Vagina (tissue), 2 donors: ENCODE measurements at regions not wholly inside any gene's neighbourhood (a gene's known extent, or its start where the extent isn't known, plus 50 kb on each side); places are given as distances from the start of the nearest gene placed in this dataset.

Experiments
- DNase-seq, 2 donors: peaks; one replicate each; pipeline ENCODE4 v3.0.0-alpha.2; 2017; ENCODE audit errors: extremely low spot score in 2 of 2
- H3K27ac ChIP-seq: fragments of 200-600 bp; sonication (generic); one replicate; pipeline ENCODE4 v1.5.1; 2019
- H3K27me3 ChIP-seq: fragments of 200-600 bp; sonication (generic); one replicate; pipeline ENCODE4 v1.5.1; 2019
- H3K36me3 ChIP-seq, 2 donors: fragments of 200-600 bp; sonication (generic); one replicate each; pipeline ENCODE4 v1.5.1; 2017 to 2019
- H3K4me1 ChIP-seq: fragments of 200-600 bp; sonication (generic); one replicate; pipeline ENCODE4 v1.5.1; 2019
- H3K4me3 ChIP-seq, 2 donors: fragments of 200-600 bp; sonication (generic); 1 replicate in 1 of 2; 2 replicates in 1 of 2; pipeline ENCODE4 v1.5.1; 2016 to 2019
- H3K9me3 ChIP-seq: fragments of 200-600 bp; sonication (generic); one replicate; pipeline ENCODE4 v1.5.1; 2019
- POLR2A ChIP-seq, 2 donors: fragments of 450-650 bp; IDR thresholded peaks; one replicate each; pipeline ENCODE4 v1.6.1; 2017; ENCODE audit warnings: antibody characterized with exemption in 2 of 2, mild to moderate bottlenecking in 2 of 2, moderate library complexity in 2 of 2
- POLR2AphosphoS5 ChIP-seq, 2 donors: sonication (generic); formaldehyde crosslinking; IDR thresholded peaks; one replicate each; pipeline ENCODE4 v1.9.0; 2017; ENCODE audit warnings: antibody characterized with exemption in 2 of 2, mild to moderate bottlenecking in 2 of 2, low read depth in 1 of 2; ENCODE audit not compliant: insufficient read depth in 1 of 2
- intact Hi-C: fragments of 100-400 bp; cut with DNase I; formaldehyde crosslinking; loops from one replicate; pipeline ENCODE4 v1.15.1; 2023
- TF ChIP-seq, protein P1 (sequence below), 3 experiments: fragments of 450-650 bp in 2 of 3; fragments of 200-600 bp in 1 of 3; sonication (generic) in 1 of 3; IDR thresholded peaks; one replicate each; pipeline ENCODE4 v1.5.1; 2017 to 2019; ENCODE audit warnings: antibody characterized with exemption in 3 of 3, mild to moderate bottlenecking in 2 of 3, moderate library complexity in 2 of 3

DNA sequence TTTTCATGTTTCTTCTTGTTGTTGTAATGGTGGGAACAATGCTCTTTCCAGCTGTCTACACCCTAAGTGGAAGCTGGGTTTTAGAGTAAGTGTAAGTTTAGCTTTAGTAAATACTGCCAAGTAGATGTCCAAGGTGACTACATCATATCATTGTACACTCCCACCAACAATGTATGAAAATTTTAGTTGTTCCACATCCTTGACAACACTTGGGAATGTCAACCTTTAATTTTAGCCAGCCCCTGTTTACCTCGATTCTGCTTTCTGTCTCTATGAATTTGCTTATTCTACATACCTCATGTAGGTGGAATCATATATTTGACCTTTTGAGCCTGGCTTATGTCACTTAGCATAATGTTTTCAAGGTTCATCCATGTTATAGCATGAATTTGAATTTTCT is 93.0 kb downstream of the MTPAP start:
- Histone ChIP-seq H3K4me3 (no peak overlapping the region), H3K27me3 (no peaks in the 10 kb centered on the region), H3K27ac (no peak overlapping the region), H3K4me1 (no peaks in the 10 kb centered on the region), H3K9me3 (no peaks in the 10 kb centered on the region), H3K36me3 (no peaks in the 10 kb centered on the region)
- TF ChIP-seq POLR2AphosphoS5 (IDR thresholded peaks at IDR 0.05; ENCODE audit: insufficient read depth in 1 of 2, low read depth in 1 of 2) (no peak), POLR2A (IDR thresholded peaks at IDR 0.05) (no peak)
- TF ChIP-seq, protein P1, sequence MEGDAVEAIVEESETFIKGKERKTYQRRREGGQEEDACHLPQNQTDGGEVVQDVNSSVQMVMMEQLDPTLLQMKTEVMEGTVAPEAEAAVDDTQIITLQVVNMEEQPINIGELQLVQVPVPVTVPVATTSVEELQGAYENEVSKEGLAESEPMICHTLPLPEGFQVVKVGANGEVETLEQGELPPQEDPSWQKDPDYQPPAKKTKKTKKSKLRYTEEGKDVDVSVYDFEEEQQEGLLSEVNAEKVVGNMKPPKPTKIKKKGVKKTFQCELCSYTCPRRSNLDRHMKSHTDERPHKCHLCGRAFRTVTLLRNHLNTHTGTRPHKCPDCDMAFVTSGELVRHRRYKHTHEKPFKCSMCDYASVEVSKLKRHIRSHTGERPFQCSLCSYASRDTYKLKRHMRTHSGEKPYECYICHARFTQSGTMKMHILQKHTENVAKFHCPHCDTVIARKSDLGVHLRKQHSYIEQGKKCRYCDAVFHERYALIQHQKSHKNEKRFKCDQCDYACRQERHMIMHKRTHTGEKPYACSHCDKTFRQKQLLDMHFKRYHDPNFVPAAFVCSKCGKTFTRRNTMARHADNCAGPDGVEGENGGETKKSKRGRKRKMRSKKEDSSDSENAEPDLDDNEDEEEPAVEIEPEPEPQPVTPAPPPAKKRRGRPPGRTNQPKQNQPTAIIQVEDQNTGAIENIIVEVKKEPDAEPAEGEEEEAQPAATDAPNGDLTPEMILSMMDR (IDR thresholded peaks at IDR 0.05), result no peak
- DNase-seq, result no peak
- intact Hi-C loops, result loop anchor here (5.0 kb wide), 1 partner anchor 594 kb away; no protein-coding TSS in a partner anchor

DNA sequence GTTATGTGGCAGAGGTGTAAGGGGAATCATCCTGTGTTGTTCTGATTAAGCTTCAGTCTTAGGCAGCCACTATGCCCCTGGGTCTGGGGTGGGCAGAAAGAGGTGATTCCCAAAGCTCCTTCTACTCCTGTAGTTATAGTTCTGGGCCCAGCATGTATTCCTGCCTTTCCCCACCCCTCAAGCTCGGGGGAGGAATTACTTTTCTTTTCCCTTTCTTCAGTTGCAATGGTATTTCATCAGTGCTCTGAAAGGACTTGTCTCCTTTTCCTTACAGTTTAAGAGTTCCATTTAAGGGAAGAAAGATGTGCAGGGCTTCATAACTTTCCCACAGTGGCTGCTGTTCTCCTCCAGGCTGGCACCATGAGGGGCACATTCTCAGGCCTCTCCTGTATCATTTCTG is 94.2 kb downstream of the MTPAP start:
- Histone ChIP-seq H3K4me3 (no peak overlapping the region), H3K4me1 (no peaks in the 10 kb centered on the region), H3K27ac (no peak overlapping the region), H3K36me3 (no peaks in the 10 kb centered on the region), H3K9me3 (no peaks in the 10 kb centered on the region), H3K27me3 (no peaks in the 10 kb centered on the region)
- TF ChIP-seq POLR2AphosphoS5 (IDR thresholded peaks at IDR 0.05; ENCODE audit: insufficient read depth in 1 of 2, low read depth in 1 of 2) (no peak), POLR2A (IDR thresholded peaks at IDR 0.05) (no peak)
- TF ChIP-seq, protein P1 (IDR thresholded peaks at IDR 0.05), result no peak
- intact Hi-C loops, result loop anchor here (5.0 kb wide), 1 partner anchor 593 kb away; no protein-coding TSS in a partner anchor
- no peak for DNase-seq

GRCh38 chr10:30248728-30249127 is 100.3 kb downstream of the MTPAP start:
- no peak overlapping the region for H3K4me3 ChIP-seq
- no peak for DNase-seq
- no peak overlapping the region for H3K27ac ChIP-seq
- H3K27me3 ChIP-seq, result no peaks in the 10 kb centered on the region
- H3K4me1 ChIP-seq, result no peaks in the 10 kb centered on the region
- no peaks in the 10 kb centered on the region for H3K36me3 ChIP-seq
- TF ChIP-seq POLR2A (IDR thresholded peaks at IDR 0.05), result no peak
- TF ChIP-seq, protein P1 (IDR thresholded peaks at IDR 0.05), result no peak
- TF ChIP-seq POLR2AphosphoS5 (IDR thresholded peaks at IDR 0.05; ENCODE audit: insufficient read depth in 1 of 2, low read depth in 1 of 2), result no peak
- no peaks in the 10 kb centered on the region for H3K9me3 ChIP-seq
- intact Hi-C loops, result no loop called here

DNA sequence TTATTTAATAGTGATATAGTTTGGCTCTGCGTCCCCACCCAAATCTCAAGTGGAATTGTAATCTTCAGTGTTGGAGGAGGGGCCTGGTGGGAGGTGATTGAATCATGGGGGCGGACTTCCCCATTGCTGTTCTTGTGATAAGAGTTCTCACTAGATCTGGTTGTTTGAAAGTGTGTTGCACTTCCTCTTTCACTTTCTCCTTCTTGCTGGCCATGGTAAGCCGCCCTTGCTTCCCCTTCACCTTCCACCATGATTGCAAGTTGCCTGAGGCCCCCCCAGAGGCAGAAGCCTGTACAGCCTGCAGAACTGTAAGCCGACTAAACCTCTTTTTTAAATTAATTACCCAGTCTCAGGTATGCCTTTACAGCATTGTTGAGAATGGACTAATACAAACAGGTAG is 101.4 kb downstream of the MTPAP start:
- no peak for DNase-seq
- intact Hi-C loops, result no loop called here
- Histone ChIP-seq H3K27ac (no peak overlapping the region), H3K36me3 (no peaks in the 10 kb centered on the region), H3K27me3 (no peaks in the 10 kb centered on the region), H3K9me3 (no peaks in the 10 kb centered on the region), H3K4me1 (no peaks in the 10 kb centered on the region), H3K4me3 (no peak overlapping the region)
- TF ChIP-seq, protein P1 (IDR thresholded peaks at IDR 0.05), result no peak
- TF ChIP-seq POLR2AphosphoS5 (IDR thresholded peaks at IDR 0.05; ENCODE audit: insufficient read depth in 1 of 2, low read depth in 1 of 2), result no peak
- no peak for TF ChIP-seq POLR2A (IDR thresholded peaks at IDR 0.05)

DNA sequence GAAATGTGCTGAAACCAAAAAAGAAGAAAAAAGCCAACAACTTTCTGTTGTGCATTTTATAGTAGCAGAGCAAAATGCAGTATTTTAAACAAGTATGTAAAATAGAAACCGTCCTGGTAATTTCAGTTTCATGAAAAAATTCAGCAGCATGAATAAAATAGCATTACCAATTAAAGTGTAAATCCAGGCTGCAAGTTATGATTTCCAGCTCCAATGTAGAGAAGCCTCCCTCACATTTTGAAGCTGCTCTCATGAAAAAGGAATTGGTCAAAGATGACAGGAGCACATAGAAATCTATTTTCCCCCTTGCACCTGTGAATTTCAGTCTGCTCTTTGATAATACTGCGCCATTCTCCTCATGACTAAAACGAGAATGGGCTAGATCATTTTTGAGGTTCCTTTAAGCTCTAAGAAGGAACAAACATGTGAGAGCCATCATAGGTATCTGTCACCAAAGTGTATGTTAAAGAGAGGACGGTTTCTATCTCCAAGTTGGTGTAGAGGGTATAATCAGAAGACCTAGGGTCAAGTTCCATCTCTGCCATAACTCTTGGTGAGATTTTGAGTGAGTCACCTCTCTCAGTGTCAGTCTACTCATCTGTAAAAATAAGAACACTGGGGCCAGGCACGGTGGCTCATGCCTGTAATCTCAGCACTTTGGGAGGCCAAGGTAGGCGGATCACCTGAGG is 107.5 kb downstream of the MTPAP start:
- intact Hi-C loops, result loop anchor here (5.0 kb wide), 1 partner anchor 244 kb away; no protein-coding TSS in a partner anchor
- Histone ChIP-seq H3K4me1 (no peaks in the 10 kb centered on the region), H3K27me3 (no peaks in the 10 kb centered on the region), H3K9me3 (no peaks in the 10 kb centered on the region), H3K4me3 (no peak overlapping the region), H3K27ac (no peak overlapping the region), H3K36me3 (no peaks in the 10 kb centered on the region)
- TF ChIP-seq, protein P1 (IDR thresholded peaks at IDR 0.05), result no peak
- TF ChIP-seq POLR2AphosphoS5 (IDR thresholded peaks at IDR 0.05; ENCODE audit: insufficient read depth in 1 of 2, low read depth in 1 of 2) (no peak), POLR2A (IDR thresholded peaks at IDR 0.05) (no peak)
- DNase-seq, result no peak
